MG63 (cell line): ENCODE measurements at regions not wholly inside any gene's neighbourhood (a gene's known extent, or its start where the extent isn't known, plus 50 kb on each side); places are given as distances from the start of the nearest gene placed in this dataset.
A peak's percentile ranks its signal among the peaks of the same experiment; 100 is the strongest.
"Not testable (repeated sequence)": the region's sequence is repeated elsewhere in the genome, so short reads cannot be mapped to it uniquely, and the experiment has no call there.

Source experiments
- DNase-seq: peaks from one replicate; pipeline ENCODE4 v3.0.0-alpha.2; 2020
- H3K27me3 ChIP-seq: fragments of 250-450 bp; sonication (Bioruptor Pico); 2 replicates; pipeline ENCODE4 v1.5.1; 2020; ENCODE audit warnings: mild to moderate bottlenecking, moderate library complexity
- H3K36me3 ChIP-seq: fragments of 250-450 bp; sonication (Bioruptor Pico); 2 replicates; pipeline ENCODE4 v1.5.1; 2020; ENCODE audit warnings: mild to moderate bottlenecking, moderate library complexity
- H3K4me3 ChIP-seq: fragments of 250-450 bp; sonication (Bioruptor Pico); 2 replicates; pipeline ENCODE4 v1.5.1; 2020; ENCODE audit warnings: mild to moderate bottlenecking, moderate library complexity
- H3K9me3 ChIP-seq: fragments of 250-450 bp; sonication (Bioruptor Pico); 2 replicates; pipeline ENCODE4 v1.5.1; 2020; ENCODE audit warnings: mild to moderate bottlenecking, moderate library complexity

- peak; percentile 60 for DNase-seq
- no peak overlapping the region for H3K4me3 ChIP-seq
Measured at GRCh38 chr2:67159929-67160328, 237.2 kb upstream of the ETAA1 start.

GRCh38 chr2:67164771-67165522, 232.2 kb upstream of the ETAA1 start:
- DNase-seq, result no peak

More at GRCh38 chr2:67159929-67160328, 237.2 kb upstream of the ETAA1 start:
- H3K36me3 ChIP-seq, result no peaks in the 10 kb centered on the region
- H3K27me3 ChIP-seq, result no peaks in the 10 kb centered on the region
- H3K9me3 ChIP-seq, result no peaks in the 10 kb centered on the region

GRCh38 chr2:67165523-67165990, 231.6 kb upstream of the ETAA1 start:
- H3K36me3 ChIP-seq, result no peaks in the 10 kb centered on the region
- DNase-seq, result no peak
- H3K9me3 ChIP-seq, result no peaks in the 10 kb centered on the region
- H3K27me3 ChIP-seq, result no peaks in the 10 kb centered on the region
- no peak overlapping the region for H3K4me3 ChIP-seq

More at GRCh38 chr2:67164771-67165522, 232.2 kb upstream of the ETAA1 start:
- no peak overlapping the region for H3K4me3 ChIP-seq
- H3K27me3 ChIP-seq, result no peaks in the 10 kb centered on the region
- no peaks in the 10 kb centered on the region for H3K36me3 ChIP-seq
- H3K9me3 ChIP-seq, result no peaks in the 10 kb centered on the region

DNA sequence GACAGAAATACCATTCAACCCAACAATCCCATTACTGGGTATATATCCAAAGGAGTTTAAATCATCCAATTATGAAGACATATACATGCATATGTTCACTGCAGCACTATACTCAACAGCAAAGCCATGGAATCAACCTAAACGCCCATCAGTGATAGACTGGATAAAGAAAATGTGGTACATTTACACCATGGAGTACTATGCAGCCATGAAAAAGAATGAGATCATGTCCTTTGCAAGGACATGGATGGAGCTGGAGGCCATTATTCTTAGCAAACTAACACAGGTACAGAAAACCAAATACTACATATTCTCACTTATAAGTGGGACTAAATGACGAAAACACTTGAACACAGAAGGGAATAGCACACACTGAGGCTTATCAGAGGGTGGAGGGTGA, 230.6 kb upstream of the ETAA1 start:
- not testable (repeated sequence) for H3K27me3 ChIP-seq, H3K9me3 ChIP-seq, H3K36me3 ChIP-seq, H3K4me3 ChIP-seq, DNase-seq

GRCh38 chr2:67169417-67170140, 227.6 kb upstream of the ETAA1 start:
- H3K36me3 ChIP-seq, result no peaks in the 10 kb centered on the region
- no peaks in the 10 kb centered on the region for H3K9me3 ChIP-seq
- no peaks in the 10 kb centered on the region for H3K27me3 ChIP-seq
- no peak overlapping the region for H3K4me3 ChIP-seq
- DNase-seq, result no peak

- no peak for DNase-seq
- no peaks in the 10 kb centered on the region for H3K9me3 ChIP-seq
- H3K27me3 ChIP-seq, result no peaks in the 10 kb centered on the region
- H3K36me3 ChIP-seq, result no peaks in the 10 kb centered on the region
- H3K4me3 ChIP-seq, result no peak overlapping the region
Measured at GRCh38 chr2:67179526-67179925, 217.6 kb upstream of the ETAA1 start.

GRCh38 chr2:67180841-67181240, 216.3 kb upstream of the ETAA1 start:
- DNase-seq, result no peak
- no peaks in the 10 kb centered on the region for H3K36me3 ChIP-seq
- H3K27me3 ChIP-seq, result no peaks in the 10 kb centered on the region
- no peak overlapping the region for H3K4me3 ChIP-seq
- H3K9me3 ChIP-seq, result no peaks in the 10 kb centered on the region

- Histone ChIP-seq H3K4me3 (no peak overlapping the region), H3K27me3 (no peaks in the 10 kb centered on the region), H3K36me3 (no peaks in the 10 kb centered on the region), H3K9me3 (no peaks in the 10 kb centered on the region)
- DNase-seq, result no peak
Measured at GRCh38 chr2:67182884-67183283, 214.2 kb upstream of the ETAA1 start.

DNA sequence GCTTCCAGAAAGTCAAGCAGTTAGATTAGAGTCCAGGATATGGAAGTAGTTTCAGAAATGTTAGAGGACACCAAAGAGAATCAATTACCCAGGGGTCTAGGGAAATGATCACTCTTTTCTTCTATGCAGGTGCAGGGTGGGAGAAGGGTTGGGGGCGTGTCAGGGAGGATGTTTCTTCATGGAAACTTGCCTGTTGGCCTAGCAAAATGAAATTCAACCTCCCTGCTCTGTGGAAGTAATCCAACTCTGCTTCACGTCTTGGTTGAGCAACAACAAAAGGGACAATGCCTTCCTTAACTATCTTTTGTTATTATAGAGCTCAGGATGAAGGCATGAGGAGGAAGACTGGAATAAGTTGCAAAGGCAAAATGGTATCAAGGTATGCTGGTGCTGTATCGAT, 210.8 kb upstream of the ETAA1 start:
- Histone ChIP-seq H3K36me3 (no peaks in the 10 kb centered on the region), H3K4me3 (no peak overlapping the region), H3K27me3 (no peaks in the 10 kb centered on the region), H3K9me3 (no peaks in the 10 kb centered on the region)
- DNase-seq, result no peak

- no peak for DNase-seq
- Histone ChIP-seq H3K9me3 (no peaks in the 10 kb centered on the region), H3K4me3 (no peak overlapping the region), H3K36me3 (no peaks in the 10 kb centered on the region), H3K27me3 (no peaks in the 10 kb centered on the region)
Measured at GRCh38 chr2:67186871-67187270, 210.3 kb upstream of the ETAA1 start.

DNA sequence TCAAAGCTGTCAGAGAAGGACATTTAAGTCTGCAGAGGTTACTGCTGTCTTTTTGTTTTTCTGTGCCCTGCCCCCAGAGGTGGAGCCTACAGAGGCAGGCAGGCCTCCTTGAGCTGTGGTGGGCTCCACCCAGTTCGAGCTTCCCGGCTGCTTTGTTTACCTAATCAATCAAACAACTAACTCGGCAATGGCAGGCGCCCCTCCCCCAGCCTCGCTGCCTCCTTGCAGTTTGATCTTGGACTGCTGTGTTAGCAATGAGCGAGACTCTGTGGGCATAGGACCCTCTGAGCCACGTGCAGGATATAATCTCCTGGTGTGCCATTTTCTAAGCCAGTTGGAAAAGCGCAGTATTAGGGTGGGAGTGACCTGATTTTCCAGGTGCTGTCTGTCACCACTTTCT, 201.8 kb upstream of the ETAA1 start:
- DNase-seq, H3K27me3 ChIP-seq, H3K9me3 ChIP-seq, H3K4me3 ChIP-seq, H3K36me3 ChIP-seq: not testable (repeated sequence)

DNA sequence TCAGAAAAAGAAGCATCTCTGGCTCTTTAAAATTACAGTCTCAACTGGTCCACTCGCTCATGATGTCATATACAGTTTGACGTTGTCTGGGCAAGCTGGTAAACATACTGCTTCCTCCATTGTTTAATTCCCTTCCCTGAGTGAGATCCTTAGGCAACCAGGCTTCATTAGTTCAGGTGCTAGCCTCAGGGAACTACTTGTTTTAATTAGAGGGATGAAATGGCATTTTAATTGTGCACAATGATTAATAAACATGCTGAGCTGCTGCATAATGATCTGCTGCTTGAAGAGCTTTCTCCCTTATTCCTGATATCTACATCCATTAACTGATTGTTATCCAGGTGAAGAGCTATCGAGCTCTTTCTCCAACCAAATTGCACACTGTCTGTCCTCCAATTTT, 195.6 kb upstream of the ETAA1 start:
- H3K36me3 ChIP-seq, result no peaks in the 10 kb centered on the region
- H3K27me3 ChIP-seq, result no peaks in the 10 kb centered on the region
- no peak for DNase-seq
- H3K4me3 ChIP-seq, result no peak overlapping the region
- H3K9me3 ChIP-seq, result no peaks in the 10 kb centered on the region

DNA sequence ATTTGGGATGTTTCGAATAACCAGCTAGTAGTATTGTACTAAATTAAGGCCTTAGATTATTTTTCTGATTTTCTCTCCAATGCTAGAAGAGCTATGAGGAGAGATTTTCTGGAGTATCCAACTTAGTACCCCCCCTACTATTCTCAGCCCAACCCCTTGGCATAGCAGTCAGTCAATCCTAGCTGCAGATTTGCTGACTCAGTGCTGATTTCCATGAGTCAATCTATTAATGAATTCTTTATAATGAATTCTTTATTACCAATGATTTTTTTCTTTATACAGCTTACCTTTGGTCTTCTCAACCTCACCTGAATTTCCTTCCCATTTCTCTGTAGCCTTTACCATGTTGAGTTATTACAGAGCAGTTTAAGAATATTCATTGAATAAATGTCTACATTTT, 192.8 kb upstream of the ETAA1 start:
- H3K9me3 ChIP-seq, result no peaks in the 10 kb centered on the region
- no peak overlapping the region for H3K4me3 ChIP-seq
- H3K27me3 ChIP-seq, result no peaks in the 10 kb centered on the region
- no peaks in the 10 kb centered on the region for H3K36me3 ChIP-seq
- no peak for DNase-seq

- Histone ChIP-seq H3K9me3 (no peaks in the 10 kb centered on the region), H3K4me3 (no peak overlapping the region)
Measured at GRCh38 chr2:67208887-67209500, 188.1 kb upstream of the ETAA1 start.

DNA sequence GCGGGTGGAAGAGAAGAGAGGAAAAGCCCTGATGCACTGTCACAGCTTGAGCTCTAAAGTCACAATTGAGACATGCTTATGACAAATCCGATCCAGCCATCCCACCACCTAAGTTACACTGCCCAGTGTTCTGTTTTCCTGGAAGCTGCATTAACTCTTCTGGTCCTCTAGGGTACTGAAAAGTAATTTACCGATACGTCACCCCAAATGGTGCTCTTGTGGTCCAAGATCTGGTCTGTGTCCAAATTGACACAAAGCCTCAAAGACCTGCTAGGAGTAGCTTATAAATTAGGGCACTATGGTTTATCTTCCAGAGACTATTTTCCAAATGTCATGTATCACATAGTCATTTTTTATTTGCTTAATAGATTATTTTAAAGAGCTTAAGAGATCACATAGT, 186.7 kb upstream of the ETAA1 start:
- no peaks in the 10 kb centered on the region for H3K27me3 ChIP-seq
- no peak overlapping the region for H3K4me3 ChIP-seq
- no peaks in the 10 kb centered on the region for H3K36me3 ChIP-seq
- DNase-seq, result no peak
- H3K9me3 ChIP-seq, result no peaks in the 10 kb centered on the region

More at GRCh38 chr2:67208887-67209500, 188.1 kb upstream of the ETAA1 start:
- Histone ChIP-seq H3K27me3 (no peaks in the 10 kb centered on the region), H3K36me3 (no peaks in the 10 kb centered on the region)
- no peak for DNase-seq

- no peak overlapping the region for H3K4me3 ChIP-seq
- DNase-seq, result no peak
- no peaks in the 10 kb centered on the region for H3K36me3 ChIP-seq
- no peaks in the 10 kb centered on the region for H3K27me3 ChIP-seq
- no peaks in the 10 kb centered on the region for H3K9me3 ChIP-seq
Measured at GRCh38 chr2:67212203-67212602, 184.9 kb upstream of the ETAA1 start.

DNA sequence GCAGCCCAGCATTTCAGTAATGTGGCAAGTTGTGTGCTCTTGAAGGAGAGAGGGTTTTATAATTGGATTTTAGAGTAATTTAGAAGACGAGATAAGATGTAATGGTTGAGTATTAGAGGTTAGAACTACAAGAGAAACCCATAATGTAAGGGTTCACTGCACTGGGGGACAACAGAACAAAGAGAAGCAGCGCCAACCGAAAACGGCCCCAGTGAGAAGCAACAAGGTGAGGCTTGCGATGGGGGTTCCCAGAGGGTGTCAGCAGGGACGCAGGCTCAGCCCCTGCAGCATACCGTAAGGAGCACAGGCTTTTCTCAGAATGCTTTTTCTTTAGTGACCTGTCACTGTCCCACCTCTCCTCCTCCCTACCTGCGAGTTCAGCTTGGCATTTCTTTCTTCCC, 183.9 kb upstream of the ETAA1 start:
- Histone ChIP-seq H3K9me3 (no peaks in the 10 kb centered on the region), H3K27me3 (no peaks in the 10 kb centered on the region), H3K36me3 (no peaks in the 10 kb centered on the region), H3K4me3 (no peak overlapping the region)
- DNase-seq, result no peak
